CD4-positive, alpha-beta T cell (primary cell): ENCODE measurements at regions not wholly inside any gene's neighbourhood (a gene's known extent, or its start where the extent isn't known, plus 50 kb on each side); places are given as distances from the start of the nearest gene placed in this dataset.

Experiments
- ATAC-seq: fragments of 200-7000 bp; cut with Tn5 transposase; one replicate; pipeline ENCODE4 v1.10.0; 2022; ENCODE audit warnings: mild to moderate bottlenecking; ENCODE audit not compliant: poor library complexity
- CTCF ChIA-PET: fragments of 350-600 bp; sonication (Branson Sonifier 250); formaldehyde crosslinking; loops from one replicate; lab custom pipeline; 2021; ENCODE audit warnings: antibody characterized with exemption, inconsistent platforms; lab: Charles Lee
- POLR2A ChIA-PET: fragments of 350-600 bp; sonication (Branson Sonifier 250); formaldehyde crosslinking; loops from one replicate; lab custom pipeline; 2021; ENCODE audit warnings: antibody characterized with exemption, inconsistent platforms; lab: Charles Lee
- DNase-seq, 14 experiments: peaks; one replicate each; pipeline ENCODE4 v3.0.0-alpha.2; 2013 to 2020; ENCODE audit warnings: mixed read lengths in 2 of 14
- H3K27ac ChIP-seq, 2 donors: one replicate each; pipeline versions ENCODE4 v1.5.1 to v1.7.0; 2013; ENCODE audit warnings: low read length in 2 of 2, low read depth in 1 of 2, mild to moderate bottlenecking in 1 of 2
- H3K27me3 ChIP-seq, 2 experiments: 1 replicate in 1 of 2; 2 replicates in 1 of 2; pipeline versions ENCODE4 v1.6.1 to v1.7.0; 2013; ENCODE audit warnings: low read length in 2 of 2, control low read depth in 1 of 2, mild to moderate bottlenecking in 1 of 2, moderate library complexity in 1 of 2; ENCODE audit not compliant: insufficient read depth in 2 of 2, control insufficient read depth in 1 of 2
- H3K36me3 ChIP-seq: one replicate; pipeline ENCODE4 v1.6.1; 2013; ENCODE audit warnings: low read length, control low read depth; ENCODE audit not compliant: insufficient read depth
- H3K4me1 ChIP-seq: one replicate; pipeline ENCODE4 v1.6.1; 2013; ENCODE audit warnings: low read length, control low read depth; ENCODE audit not compliant: insufficient read depth
- H3K4me3 ChIP-seq: one replicate; pipeline ENCODE4 v1.5.1; 2013; ENCODE audit warnings: mild to moderate bottlenecking, low read length, moderate library complexity
- H3K9me3 ChIP-seq, 2 experiments: 1 replicate in 1 of 2; 2 replicates in 1 of 2; pipeline versions ENCODE4 v1.6.1 to v1.7.0; 2013; ENCODE audit warnings: low read length in 2 of 2, mild to moderate bottlenecking in 2 of 2, control low read depth in 1 of 2, moderate library complexity in 1 of 2; ENCODE audit not compliant: control insufficient read depth in 1 of 2, insufficient read depth in 1 of 2
- H3K27ac Mint-ChIP-seq: one replicate; pipeline ENCODE4 v1.8.0; 2020; ENCODE audit warnings: mixed read lengths
- H3K27me3 Mint-ChIP-seq: one replicate; pipeline ENCODE4 v1.8.0; 2021; ENCODE audit warnings: mixed read lengths
- H3K36me3 Mint-ChIP-seq: one replicate; pipeline ENCODE4 v1.8.0; 2021; ENCODE audit warnings: low read depth, mixed read lengths
- H3K4me1 Mint-ChIP-seq: one replicate; pipeline ENCODE4 v1.8.0; 2021; ENCODE audit warnings: low read depth, mixed read lengths
- H3K4me3 Mint-ChIP-seq: one replicate; pipeline ENCODE4 v1.8.0; 2020; ENCODE audit warnings: mild to moderate bottlenecking, mixed read lengths
- H3K9me3 Mint-ChIP-seq: one replicate; pipeline ENCODE4 v1.8.0; 2020; ENCODE audit warnings: mixed read lengths
- CTCF ChIP-seq: fragments of 200-600 bp; IDR thresholded peaks from one replicate; pipeline ENCODE4 v1.8.0; 2022; ENCODE audit warnings: antibody characterized with exemption, mild to moderate bottlenecking
- intact Hi-C, 2 experiments: fragments of 100-400 bp; cut with DNase I in 1 of 2; cut with micrococcal nuclease in 1 of 2; formaldehyde crosslinking; loops; one replicate each; pipeline versions ENCODE4 v1.15.1 to v1.9.0; 2023 to 2025; cut with DNase I, micrococcal nuclease

DNA sequence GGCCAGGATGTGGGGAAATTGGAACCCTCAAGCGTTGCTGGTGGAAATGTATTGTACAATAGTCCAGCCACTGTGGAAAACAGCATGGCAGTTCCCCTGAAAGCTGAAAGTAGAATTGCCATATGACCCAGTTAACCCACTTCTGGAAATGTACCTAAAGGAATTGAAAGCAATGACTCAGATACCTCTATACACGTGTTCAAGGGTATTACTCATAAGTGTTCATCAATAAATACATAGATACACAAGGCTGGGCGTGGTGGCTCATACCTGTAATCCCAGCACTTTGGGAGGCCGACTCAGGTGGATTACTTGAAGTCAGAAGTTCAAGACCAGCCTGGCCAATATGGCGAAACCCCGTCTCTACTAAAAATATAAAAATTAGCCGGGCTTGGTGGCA, 71.9 kb upstream of the IRS2 start:
- Mint-ChIP-seq H3K9me3 (no peaks in the 10 kb centered on the region), H3K27ac (no peak overlapping the region), H3K4me1 (no peaks in the 10 kb centered on the region), H3K36me3 (no peaks in the 10 kb centered on the region), H3K4me3 (no peak overlapping the region), H3K27me3 (peaks cover 71% of the 10 kb centered on the region)
- ATAC-seq (no peak), DNase-seq (no peak)
- Histone ChIP-seq H3K9me3 (no peaks in the 10 kb centered on the region), H3K4me1 (no peaks in the 10 kb centered on the region), H3K4me3 (no peak overlapping the region), H3K27me3 (peaks cover 11 to 45% of the 10 kb centered on the region in 2 experiments), H3K36me3 (no peaks in the 10 kb centered on the region), H3K27ac (no peak overlapping the region)
- TF ChIP-seq CTCF = no peak
- CTCF ChIA-PET = no interaction called here
- POLR2A ChIA-PET = no interaction called here
- intact Hi-C loops = no loop called here

DNA sequence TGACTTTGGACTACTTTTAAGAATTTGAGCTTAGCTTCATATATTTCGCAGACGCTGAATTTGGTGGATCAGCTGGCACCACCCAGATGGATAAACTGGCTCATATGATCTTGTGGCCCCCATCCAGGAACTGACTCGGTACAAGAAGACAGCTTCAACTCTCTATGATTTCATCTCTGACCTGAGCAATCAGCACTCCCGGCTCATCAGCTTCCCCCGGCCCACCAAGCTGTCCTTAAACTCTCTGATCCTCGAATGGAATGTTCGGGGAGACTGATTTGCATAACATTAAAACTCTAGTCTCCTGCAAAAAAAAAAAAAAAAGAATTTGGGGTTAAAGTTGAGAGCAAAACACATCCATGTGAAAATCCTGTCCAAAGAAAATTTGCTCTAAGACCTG, 71.4 kb upstream of the IRS2 start:
- ChIA-PET POLR2A (no interaction called here), CTCF (no interaction called here)
- H3K36me3 Mint-ChIP-seq = no peaks in the 10 kb centered on the region
- DNase-seq (no peak), ATAC-seq (no peak)
- H3K4me3 ChIP-seq = no peak overlapping the region
- no peaks in the 10 kb centered on the region for H3K4me1 Mint-ChIP-seq
- intact Hi-C loops = no loop called here
- no peaks in the 10 kb centered on the region for H3K9me3 Mint-ChIP-seq
- H3K27me3 Mint-ChIP-seq = peaks cover 71% of the 10 kb centered on the region
- peaks cover 11 to 48% of the 10 kb centered on the region in 2 experiments for H3K27me3 ChIP-seq
- no peak overlapping the region for H3K4me3 Mint-ChIP-seq
- H3K27ac ChIP-seq = no peak overlapping the region
- H3K9me3 ChIP-seq = no peaks in the 10 kb centered on the region
- H3K4me1 ChIP-seq = no peaks in the 10 kb centered on the region
- no peak overlapping the region for H3K27ac Mint-ChIP-seq
- no peaks in the 10 kb centered on the region for H3K36me3 ChIP-seq
- no peak for TF ChIP-seq CTCF

GRCh38 chr13:109857325-109857724, 70.9 kb upstream of the IRS2 start:
- intact Hi-C loops = no loop called here
- Mint-ChIP-seq H3K9me3 (no peaks in the 10 kb centered on the region), H3K27ac (no peak overlapping the region), H3K4me3 (no peak overlapping the region), H3K36me3 (no peaks in the 10 kb centered on the region), H3K27me3 (peaks cover 71% of the 10 kb centered on the region), H3K4me1 (no peaks in the 10 kb centered on the region)
- H3K27ac ChIP-seq = no peak overlapping the region
- CTCF ChIA-PET = no interaction called here
- POLR2A ChIA-PET = no interaction called here
- no peak overlapping the region for H3K4me3 ChIP-seq
- no peaks in the 10 kb centered on the region for H3K4me1 ChIP-seq
- TF ChIP-seq CTCF = no peak
- H3K9me3 ChIP-seq = no peaks in the 10 kb centered on the region
- peaks cover 11 to 48% of the 10 kb centered on the region in 2 experiments for H3K27me3 ChIP-seq
- H3K36me3 ChIP-seq = no peaks in the 10 kb centered on the region
- ATAC-seq (no peak), DNase-seq (no peak)
